Fibroblast of gingiva (primary cell): ENCODE measurements at regions not wholly inside any gene's neighbourhood (a gene's known extent, or its start where the extent isn't known, plus 50 kb on each side); places are given as distances from the start of the nearest gene placed in this dataset.
"Not testable (repeated sequence)": the region's sequence is repeated elsewhere in the genome, so short reads cannot be mapped to it uniquely, and the experiment has no call there.

ENCODE experiments used
- DNase-seq: peaks from one replicate; pipeline ENCODE4 v3.0.0-alpha.2; 2011; ENCODE audit warnings: low read depth

DNA sequence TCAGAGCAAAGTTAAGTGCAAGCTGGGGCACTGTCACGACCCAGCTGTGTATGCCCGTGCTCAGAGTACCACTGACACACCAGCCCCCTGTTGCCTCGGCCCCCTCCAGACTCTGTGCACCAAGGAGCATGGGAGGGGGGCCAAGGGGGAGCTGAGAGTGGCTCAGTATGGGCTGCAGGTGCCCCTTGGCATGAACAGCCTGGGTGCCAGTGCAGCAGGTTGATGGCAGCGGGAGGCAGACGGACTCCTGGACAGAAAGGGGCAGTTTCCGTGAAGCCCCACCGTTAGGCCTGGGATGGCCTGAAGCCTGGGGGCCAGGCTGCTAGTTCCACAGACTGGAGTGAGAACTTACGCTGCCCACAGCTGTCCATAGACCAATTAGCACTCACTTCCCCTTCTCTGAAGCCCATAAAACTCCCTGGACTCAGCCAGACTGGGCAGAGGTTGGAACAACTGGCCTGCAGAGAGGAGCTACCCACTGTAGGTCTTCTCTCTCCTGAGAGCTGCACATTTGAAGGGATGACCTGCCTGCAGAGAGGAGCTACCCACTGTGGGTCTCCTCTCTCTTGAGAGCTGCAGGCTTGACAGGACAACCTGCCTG is 182.8 kb downstream of the DEPDC1B start:
- DNase-seq: no peak

DNA sequence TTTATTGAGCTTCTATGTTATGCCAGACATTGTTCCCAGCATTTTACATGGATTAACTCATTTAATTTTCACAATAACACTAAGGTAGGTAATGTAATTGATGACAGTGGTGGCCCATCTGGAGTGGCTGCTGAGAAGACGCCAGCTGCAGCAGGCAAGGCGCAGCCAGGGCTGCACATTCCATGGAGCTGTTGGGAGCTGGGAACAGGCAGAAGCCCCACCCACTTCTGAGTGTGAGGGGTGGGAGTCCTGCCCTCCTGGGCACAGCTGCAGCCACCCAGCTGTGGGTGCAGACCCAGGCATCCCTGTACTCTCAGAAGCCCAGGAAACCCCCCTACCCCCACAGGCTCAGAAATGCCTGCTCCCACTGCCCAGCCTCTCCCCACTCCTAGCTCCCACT is 183.3 kb downstream of the DEPDC1B start:
- no peak for DNase-seq

DNA sequence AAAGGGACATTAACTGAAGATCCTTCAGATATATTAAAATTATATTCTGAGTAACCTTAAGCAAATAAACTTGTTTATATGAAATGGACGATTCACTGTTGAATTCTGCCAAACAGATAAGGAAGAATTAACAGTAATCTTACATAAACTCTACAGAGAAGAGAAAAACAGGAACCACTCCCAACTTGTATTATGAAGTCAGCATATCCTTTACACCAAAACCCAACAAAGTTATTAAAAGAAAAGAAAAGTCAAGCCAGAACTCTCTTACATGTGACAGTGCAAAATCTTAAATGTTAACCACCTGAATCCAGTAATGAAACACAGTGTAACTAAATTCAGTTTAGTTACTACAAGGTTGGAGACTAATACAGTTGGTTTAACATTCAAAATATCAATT is 185.8 kb downstream of the DEPDC1B start:
- no peak for DNase-seq

DNA sequence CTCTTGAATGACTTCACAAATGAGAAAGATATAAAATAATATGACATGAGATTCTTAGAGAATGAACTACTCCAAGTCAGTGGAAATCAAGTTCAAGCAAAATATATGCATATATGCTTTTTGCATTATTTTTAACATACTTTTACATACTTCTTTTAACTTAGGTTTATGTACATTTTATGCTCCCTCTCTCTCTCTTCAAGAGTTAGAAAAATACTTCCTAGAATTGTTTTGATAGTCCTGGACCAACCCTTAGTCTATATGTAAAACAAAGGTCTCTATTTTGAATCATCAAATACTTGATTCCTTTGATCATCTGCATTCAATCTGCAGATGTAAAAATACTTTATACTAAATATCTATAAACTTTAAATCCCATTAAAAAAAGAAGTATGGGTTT is 187.8 kb downstream of the DEPDC1B start:
- no peak for DNase-seq

GRCh38 chr5:60510663-60511062 is 189.3 kb downstream of the DEPDC1B start:
- DNase-seq: no peak

DNA sequence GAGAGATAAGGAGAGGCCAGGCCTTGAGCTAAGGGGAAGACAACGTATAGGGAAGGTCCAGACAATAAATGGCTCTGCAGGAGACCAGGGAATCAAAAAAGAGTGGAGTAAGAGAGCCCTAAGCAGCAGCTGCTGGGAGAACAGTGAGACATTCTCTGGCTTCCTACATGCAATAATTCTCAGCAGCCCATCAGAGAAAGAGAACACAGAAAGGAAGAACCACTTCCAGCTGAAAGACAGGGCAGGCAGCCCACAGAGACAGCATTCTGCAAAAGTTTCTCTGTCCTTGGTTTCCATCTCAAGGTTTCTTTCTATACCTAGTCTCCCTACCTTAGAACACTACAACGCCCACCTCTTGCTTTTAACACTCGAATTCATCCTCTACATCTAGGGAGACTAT is 189.9 kb downstream of the DEPDC1B start:
- DNase-seq: no peak

- DNase-seq: no peak
These were observed 190.4 kb downstream of the DEPDC1B start for GRCh38 chr5:60509519-60509918.

GRCh38 chr5:60507687-60508086 is 192.3 kb downstream of the DEPDC1B start:
- DNase-seq: no peak

- DNase-seq: no peak
These were observed 194.4 kb downstream of the DEPDC1B start for GRCh38 chr5:60505373-60506171.

- DNase-seq: no peak
These were observed 195.6 kb downstream of the DEPDC1B start for GRCh38 chr5:60504342-60504741.

DNA sequence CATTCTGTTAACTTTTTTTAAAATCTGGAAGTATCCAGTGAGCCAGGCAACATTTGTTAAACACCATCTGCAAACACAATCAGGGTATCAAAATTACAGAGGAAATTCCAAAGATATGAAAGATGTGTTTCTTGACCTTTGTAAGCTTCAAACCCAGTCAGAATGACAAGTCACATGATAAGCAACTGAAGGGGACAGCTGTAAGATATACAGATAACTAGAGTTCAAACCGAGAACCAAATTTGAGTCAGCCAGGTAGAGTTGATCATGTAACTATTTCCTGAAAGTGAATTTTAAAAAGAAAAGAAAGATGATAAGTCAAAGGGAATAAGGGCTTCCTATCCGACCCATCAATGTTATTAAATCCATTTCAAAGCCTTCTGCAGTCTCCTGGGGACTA is 196.2 kb downstream of the DEPDC1B start:
- no peak for DNase-seq

- DNase-seq: no peak
These were observed 202.1 kb downstream of the DEPDC1B start for GRCh38 chr5:60497706-60498500.

GRCh38 chr5:60495644-60496520 is 204.1 kb downstream of the DEPDC1B start:
- no peak for DNase-seq

- no peak for DNase-seq
These were observed 205.3 kb downstream of the DEPDC1B start for GRCh38 chr5:60494635-60495034.

GRCh38 chr5:60494144-60494543 is 205.8 kb downstream of the DEPDC1B start:
- no peak for DNase-seq

DNA sequence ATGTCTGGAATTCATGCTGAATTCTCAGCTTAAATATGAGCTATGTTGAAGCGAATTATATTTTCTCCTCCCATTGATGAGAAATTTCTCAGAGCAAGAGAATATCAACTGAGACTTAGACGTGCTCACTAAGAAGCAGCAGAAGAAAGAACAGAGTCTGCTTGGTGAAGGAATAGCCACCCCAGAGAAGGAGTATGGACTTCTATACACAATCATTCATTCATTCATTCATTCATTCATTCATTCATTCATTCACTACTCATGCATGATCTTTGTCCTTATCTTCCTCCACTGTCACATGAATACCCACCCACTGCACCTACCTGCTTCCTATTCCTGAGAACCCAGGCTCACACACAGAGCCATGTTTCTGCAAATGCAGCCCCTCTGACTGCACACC is 206.6 kb downstream of the DEPDC1B start:
- no peak for DNase-seq

DNA sequence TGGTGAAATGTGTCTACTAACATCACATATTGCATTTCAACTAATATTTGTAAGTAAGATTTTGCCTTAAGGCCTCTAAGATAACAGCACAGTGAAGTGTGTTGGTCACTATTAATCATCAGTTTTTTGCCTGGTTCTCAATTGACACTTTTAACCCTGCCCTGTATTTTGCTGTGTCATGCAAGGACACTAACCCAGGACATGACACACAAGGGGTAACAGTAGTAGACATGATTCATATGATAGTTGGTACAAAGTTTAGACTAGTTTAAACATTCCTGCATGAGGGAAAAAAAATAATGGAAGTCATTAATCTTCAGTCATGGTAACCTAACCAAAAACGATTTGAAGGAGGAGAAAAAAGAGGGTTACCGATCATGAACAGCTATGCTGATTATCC is 207.0 kb downstream of the DEPDC1B start:
- DNase-seq: peak; percentile 34

GRCh38 chr5:60492358-60492757 is 207.6 kb downstream of the DEPDC1B start:
- DNase-seq: not testable (repeated sequence)

GRCh38 chr5:60490597-60491166 is 209.3 kb downstream of the DEPDC1B start:
- DNase-seq: no peak

- DNase-seq: no peak
These were observed 210.1 kb downstream of the DEPDC1B start for GRCh38 chr5:60489856-60490255.

GRCh38 chr5:60489377-60489776 is 210.6 kb downstream of the DEPDC1B start:
- DNase-seq: no peak
